DND-41 (cell line): ENCODE measurements at regions not wholly inside any gene's neighbourhood (a gene's known extent, or its start where the extent isn't known, plus 50 kb on each side); places are given as distances from the start of the nearest gene placed in this dataset.

ENCODE experiments used
- EZH2 ChIP-seq: IDR thresholded peaks from 3 replicates; pipeline ENCODE4 v1.6.1; 2012; ENCODE audit warnings: borderline replicate concordance, low read depth, mild to moderate bottlenecking, moderate library complexity, low read length, inconsistent platforms; ENCODE audit not compliant: severe bottlenecking
- TF ChIP-seq, protein P1 (sequence below): IDR thresholded peaks from 2 replicates; pipeline ENCODE4 v1.5.1; 2012; ENCODE audit warnings: borderline replicate concordance, low read length, moderate library complexity, mild to moderate bottlenecking; ENCODE audit not compliant: poor library complexity, severe bottlenecking; ENCODE audit errors: extremely low read depth

DNA sequence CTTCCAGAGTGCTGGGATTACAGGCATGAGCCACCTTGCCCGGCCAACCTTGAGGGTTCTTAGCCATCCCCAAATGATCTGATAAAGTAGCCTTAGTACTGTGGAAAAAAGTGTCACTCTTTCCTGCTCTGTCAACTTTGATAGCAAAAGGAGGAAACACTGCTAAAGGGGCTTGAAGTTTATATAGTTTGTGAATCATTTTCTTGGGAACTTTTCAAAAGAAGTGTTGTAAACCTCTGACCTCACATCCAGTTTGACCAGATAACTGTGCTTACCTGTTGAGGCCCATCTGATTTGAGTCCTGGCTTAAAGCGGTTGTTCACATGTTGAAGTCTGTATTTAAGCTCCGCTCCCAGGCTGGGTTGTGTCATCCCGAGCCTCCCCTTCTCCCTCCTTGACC lies 303.3 kb downstream of the DOCK8 start:
- TF ChIP-seq, protein P1, sequence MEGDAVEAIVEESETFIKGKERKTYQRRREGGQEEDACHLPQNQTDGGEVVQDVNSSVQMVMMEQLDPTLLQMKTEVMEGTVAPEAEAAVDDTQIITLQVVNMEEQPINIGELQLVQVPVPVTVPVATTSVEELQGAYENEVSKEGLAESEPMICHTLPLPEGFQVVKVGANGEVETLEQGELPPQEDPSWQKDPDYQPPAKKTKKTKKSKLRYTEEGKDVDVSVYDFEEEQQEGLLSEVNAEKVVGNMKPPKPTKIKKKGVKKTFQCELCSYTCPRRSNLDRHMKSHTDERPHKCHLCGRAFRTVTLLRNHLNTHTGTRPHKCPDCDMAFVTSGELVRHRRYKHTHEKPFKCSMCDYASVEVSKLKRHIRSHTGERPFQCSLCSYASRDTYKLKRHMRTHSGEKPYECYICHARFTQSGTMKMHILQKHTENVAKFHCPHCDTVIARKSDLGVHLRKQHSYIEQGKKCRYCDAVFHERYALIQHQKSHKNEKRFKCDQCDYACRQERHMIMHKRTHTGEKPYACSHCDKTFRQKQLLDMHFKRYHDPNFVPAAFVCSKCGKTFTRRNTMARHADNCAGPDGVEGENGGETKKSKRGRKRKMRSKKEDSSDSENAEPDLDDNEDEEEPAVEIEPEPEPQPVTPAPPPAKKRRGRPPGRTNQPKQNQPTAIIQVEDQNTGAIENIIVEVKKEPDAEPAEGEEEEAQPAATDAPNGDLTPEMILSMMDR: no peak
- no peak for TF ChIP-seq EZH2
